Kidney epithelial cell (primary cell): ENCODE measurements at regions not wholly inside any gene's neighbourhood (a gene's known extent, or its start where the extent isn't known, plus 50 kb on each side); places are given as distances from the start of the nearest gene placed in this dataset.

Experiments
- DNase-seq: peaks from one replicate; pipeline ENCODE4 v3.0.0-alpha.2; 2010; ENCODE audit warnings: low read depth
- H3K27me3 ChIP-seq: 2 replicates; pipeline ENCODE4 v1.6.0; 2011; ENCODE audit warnings: low read length; ENCODE audit not compliant: control insufficient read depth, insufficient read depth
- H3K36me3 ChIP-seq: 2 replicates; pipeline ENCODE4 v1.5.1; 2011; ENCODE audit warnings: low read length; ENCODE audit not compliant: control insufficient read depth, insufficient read depth
- H3K4me3 ChIP-seq: 2 replicates; pipeline ENCODE4 v1.5.1; 2011; ENCODE audit warnings: low read depth, mild to moderate bottlenecking, control low read depth, low read length
- TF ChIP-seq, protein P1 (sequence below): IDR thresholded peaks from 2 replicates; pipeline ENCODE4 v1.5.1; 2011; ENCODE audit warnings: mild to moderate bottlenecking, moderate library complexity, low read length, control low read depth, inconsistent platforms; ENCODE audit not compliant: insufficient read depth, poor library complexity, severe bottlenecking

DNA sequence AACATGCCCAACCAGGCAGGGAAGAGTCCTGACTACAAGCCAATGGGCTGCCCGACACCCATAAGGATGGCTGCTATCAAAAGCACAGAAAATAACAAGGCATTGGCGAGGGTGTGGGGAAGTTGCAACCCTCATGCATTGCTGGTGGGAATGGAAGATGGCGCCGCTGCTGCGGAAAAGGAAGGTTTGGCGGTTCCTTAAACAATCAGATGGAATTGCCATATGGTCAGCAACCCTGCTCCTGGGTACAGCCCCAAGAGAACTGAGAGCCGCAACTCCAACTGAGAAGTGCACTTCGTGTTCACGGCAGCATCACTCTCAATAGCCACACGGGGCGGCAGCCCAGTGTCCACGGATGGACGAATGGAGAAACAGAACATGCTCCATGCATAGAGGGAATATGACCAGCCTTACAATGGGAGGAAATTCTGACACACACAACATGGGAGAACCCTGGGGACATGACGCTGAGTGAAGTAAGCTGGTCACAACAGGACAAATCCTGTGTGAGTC, 193.3 kb downstream of the RBFOX3 start:
- Histone ChIP-seq H3K4me3 (no peak overlapping the region), H3K36me3 (no peaks in the 10 kb centered on the region), H3K27me3 (peaks cover 14% of the 10 kb centered on the region)
- TF ChIP-seq, protein P1, sequence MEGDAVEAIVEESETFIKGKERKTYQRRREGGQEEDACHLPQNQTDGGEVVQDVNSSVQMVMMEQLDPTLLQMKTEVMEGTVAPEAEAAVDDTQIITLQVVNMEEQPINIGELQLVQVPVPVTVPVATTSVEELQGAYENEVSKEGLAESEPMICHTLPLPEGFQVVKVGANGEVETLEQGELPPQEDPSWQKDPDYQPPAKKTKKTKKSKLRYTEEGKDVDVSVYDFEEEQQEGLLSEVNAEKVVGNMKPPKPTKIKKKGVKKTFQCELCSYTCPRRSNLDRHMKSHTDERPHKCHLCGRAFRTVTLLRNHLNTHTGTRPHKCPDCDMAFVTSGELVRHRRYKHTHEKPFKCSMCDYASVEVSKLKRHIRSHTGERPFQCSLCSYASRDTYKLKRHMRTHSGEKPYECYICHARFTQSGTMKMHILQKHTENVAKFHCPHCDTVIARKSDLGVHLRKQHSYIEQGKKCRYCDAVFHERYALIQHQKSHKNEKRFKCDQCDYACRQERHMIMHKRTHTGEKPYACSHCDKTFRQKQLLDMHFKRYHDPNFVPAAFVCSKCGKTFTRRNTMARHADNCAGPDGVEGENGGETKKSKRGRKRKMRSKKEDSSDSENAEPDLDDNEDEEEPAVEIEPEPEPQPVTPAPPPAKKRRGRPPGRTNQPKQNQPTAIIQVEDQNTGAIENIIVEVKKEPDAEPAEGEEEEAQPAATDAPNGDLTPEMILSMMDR, result no peak
- no peak for DNase-seq

DNA sequence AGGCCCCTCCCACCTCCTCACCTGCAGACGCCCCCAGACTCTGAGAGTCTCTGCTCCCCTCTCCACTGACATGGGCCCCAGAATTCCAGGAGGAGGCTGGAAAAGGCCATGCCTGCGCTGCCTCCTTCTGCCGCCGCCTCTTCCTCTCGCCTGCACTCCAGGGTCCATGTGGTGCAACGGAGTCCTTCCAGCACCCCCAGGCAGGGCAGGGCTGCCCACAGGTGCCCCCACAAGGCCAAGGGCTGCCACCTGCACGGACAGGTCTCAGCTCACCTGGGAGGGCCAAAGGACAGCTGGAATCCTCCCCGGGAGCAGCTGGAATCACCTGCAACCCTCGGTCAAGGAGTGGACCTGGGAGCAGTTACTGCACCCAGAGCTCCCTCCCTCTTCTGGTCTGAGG, 194.9 kb downstream of the RBFOX3 start:
- DNase-seq, result no peak
- Histone ChIP-seq H3K4me3 (no peak overlapping the region), H3K27me3 (peaks cover 14% of the 10 kb centered on the region), H3K36me3 (no peaks in the 10 kb centered on the region)
- TF ChIP-seq, protein P1, result no peak

DNA sequence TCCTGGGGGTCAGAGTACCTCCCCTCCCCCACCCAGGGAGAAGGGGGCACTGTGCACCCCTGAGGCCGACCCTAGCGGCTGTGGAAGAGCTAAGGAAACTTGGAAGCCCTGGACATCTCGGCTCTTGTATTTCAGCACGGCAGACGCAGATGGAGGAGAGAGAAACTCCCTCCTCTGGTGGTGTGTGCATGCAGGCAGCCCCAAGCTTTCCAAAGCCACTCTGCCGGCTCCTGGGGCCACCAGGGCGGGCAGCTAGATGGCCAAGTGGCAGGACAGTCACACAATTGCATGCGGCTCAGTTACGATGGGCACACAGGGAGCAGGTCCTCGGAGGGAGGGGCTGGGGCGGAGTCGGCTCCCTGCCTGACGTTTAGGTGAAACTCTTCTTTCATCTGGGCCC, 195.5 kb downstream of the RBFOX3 start:
- Histone ChIP-seq H3K36me3 (no peaks in the 10 kb centered on the region), H3K4me3 (no peak overlapping the region), H3K27me3 (peaks cover 14% of the 10 kb centered on the region)
- no peak for DNase-seq
- TF ChIP-seq, protein P1, result no peak

DNA sequence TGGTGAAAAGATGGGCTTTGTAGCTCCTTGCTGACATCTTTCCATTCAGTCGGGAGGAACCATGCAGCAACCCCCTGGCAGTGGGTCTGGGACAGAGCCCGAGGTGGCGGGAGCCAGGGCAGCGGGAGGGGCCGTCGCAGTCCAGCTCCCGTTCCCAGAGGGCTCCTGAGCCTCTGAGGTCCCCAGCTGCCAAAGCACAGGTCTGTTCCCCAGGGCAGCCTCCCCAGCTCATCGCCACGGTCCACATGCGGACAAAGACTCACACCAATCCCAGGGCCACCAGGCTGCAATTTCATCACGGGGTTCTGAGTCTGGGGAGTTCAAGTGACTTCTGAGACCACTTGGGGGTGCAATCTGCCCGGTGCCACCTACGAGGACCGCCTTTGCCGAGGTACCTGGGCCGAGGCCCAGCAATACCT, 196.0 kb downstream of the RBFOX3 start:
- no peaks in the 10 kb centered on the region for H3K36me3 ChIP-seq
- no peak for DNase-seq
- H3K4me3 ChIP-seq, result no peak overlapping the region
- H3K27me3 ChIP-seq, result peaks cover 14% of the 10 kb centered on the region
- TF ChIP-seq, protein P1, result no peak

DNA sequence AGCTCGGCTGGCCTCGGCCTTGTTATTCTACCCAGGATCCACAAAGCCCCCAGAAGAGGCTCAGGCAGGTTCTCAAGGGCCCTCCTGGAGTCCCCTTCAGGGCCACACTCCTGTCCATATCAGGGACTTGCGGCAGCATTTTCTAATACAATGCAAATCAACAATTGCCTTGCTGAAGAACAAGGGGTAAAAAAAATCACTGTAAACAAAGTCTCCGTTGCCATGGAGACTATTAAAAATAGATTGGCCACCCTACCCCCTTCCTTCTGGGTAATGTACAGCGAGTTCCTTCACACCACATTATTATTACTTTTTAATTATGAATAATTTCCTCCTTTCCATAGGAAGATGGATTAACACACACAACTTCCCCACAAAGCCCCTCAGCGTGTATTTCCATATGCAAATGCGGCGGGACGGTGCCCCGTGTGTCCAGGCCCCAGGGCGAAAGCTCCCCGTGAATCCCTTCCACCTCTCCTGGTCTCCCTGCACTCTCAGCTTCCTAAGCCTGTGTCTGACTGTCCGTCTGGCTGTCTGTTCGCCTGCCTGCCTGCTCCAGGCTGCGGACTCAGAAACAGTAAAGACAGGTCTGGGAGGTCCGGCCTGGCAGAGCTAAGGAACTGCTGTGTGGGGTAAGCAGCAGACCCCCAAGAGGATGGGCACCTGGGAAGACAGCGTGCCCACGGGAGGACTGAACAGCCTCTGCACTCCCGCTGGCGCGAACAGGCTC, 196.6 kb downstream of the RBFOX3 start:
- TF ChIP-seq, protein P1, result no peak

DNA sequence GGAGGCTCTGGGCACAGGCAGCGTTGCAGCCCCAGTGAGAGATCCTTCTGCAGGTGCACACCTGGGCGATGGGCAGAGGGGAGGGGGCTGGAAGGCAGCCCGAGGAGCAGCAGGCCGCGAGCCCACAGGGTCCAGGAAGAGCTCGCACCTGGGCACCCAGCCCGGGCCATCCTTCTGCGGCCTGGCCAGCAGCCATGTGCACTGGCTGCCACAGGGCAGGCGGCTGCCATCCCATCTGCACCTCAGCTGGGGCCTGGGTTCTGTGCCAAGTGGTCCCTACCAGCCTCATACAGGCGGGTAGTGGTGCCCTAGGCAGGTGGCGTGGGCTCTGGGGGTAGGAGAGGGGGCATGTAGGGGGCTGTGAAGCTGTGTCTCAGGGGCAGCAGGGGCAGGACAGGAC, 197.2 kb downstream of the RBFOX3 start:
- Histone ChIP-seq H3K4me3 (no peak overlapping the region), H3K27me3 (peaks cover 17% of the 10 kb centered on the region), H3K36me3 (no peaks in the 10 kb centered on the region)
- DNase-seq, result no peak
- TF ChIP-seq, protein P1, result no peak

More for the DNA sequence above, 196.6 kb downstream of the RBFOX3 start:
- peaks cover 14% of the 10 kb centered on the region for H3K27me3 ChIP-seq
- H3K4me3 ChIP-seq, result no peak overlapping the region
- no peak for DNase-seq
- no peaks in the 10 kb centered on the region for H3K36me3 ChIP-seq
